BJ (cell line): ENCODE measurements at regions not wholly inside any gene's neighbourhood (a gene's known extent, or its start where the extent isn't known, plus 50 kb on each side); places are given as distances from the start of the nearest gene placed in this dataset.

Experiments
- CTCF ChIA-PET: fragments of 350-600 bp; formaldehyde crosslinking; extraction: SDS; loops from one replicate; lab custom pipeline; 2021; ENCODE audit warnings: antibody characterized with exemption, inconsistent platforms; lab: Yijun Ruan, JAX
- POLR2A ChIA-PET: fragments of 300-600 bp; sonication (Branson Sonifier 250); formaldehyde crosslinking; extraction: SDS; loops from one replicate; lab custom pipeline; 2021; ENCODE audit warnings: antibody characterized with exemption; lab: Charles Lee
- DNase-seq: peaks from one replicate; pipeline ENCODE4 v3.0.0-alpha.2; 2011; ENCODE audit warnings: low read depth
- H3K27me3 ChIP-seq: 2 replicates; pipeline ENCODE4 v1.6.0; 2011; ENCODE audit warnings: low read length; ENCODE audit not compliant: control insufficient read depth, insufficient read depth
- H3K36me3 ChIP-seq: 2 replicates; pipeline ENCODE4 v1.5.1; 2011; ENCODE audit warnings: low read length; ENCODE audit not compliant: control insufficient read depth, insufficient read depth
- H3K4me3 ChIP-seq: 2 replicates; pipeline ENCODE4 v1.5.1; 2011; ENCODE audit warnings: low read depth, mild to moderate bottlenecking, control low read depth, low read length
- TF ChIP-seq, protein P1 (sequence below): IDR thresholded peaks from 2 replicates; pipeline ENCODE4 v1.5.1; 2011; ENCODE audit warnings: low read depth, mild to moderate bottlenecking, control low read depth, inconsistent platforms, low read length, moderate library complexity; ENCODE audit not compliant: insufficient read depth

DNA sequence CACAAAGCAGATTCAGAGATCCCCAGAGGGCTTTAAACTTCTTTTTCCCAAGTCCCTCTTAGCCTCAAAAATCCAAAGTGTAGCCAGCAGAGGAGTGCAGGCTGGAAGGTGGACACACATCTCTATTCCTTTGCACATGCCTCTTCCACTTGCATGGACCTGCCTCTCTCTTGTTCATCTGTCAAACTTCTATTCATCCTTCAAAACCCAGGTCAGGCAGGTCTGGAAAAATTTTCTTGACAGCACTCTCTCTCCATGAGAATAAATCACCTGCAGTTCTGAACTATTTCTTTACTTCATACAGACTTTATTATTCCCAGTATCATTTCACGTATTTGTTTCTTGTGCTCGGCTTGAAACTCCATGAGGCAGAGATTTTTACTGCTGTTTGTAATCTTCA is 127.5 kb downstream of the SS18 start:
- ChIA-PET CTCF (no interaction called here), POLR2A (no interaction called here)
- Histone ChIP-seq H3K36me3 (no peaks in the 10 kb centered on the region), H3K27me3 (no peaks in the 10 kb centered on the region), H3K4me3 (no peak overlapping the region)
- DNase-seq, result no peak
- TF ChIP-seq, protein P1, sequence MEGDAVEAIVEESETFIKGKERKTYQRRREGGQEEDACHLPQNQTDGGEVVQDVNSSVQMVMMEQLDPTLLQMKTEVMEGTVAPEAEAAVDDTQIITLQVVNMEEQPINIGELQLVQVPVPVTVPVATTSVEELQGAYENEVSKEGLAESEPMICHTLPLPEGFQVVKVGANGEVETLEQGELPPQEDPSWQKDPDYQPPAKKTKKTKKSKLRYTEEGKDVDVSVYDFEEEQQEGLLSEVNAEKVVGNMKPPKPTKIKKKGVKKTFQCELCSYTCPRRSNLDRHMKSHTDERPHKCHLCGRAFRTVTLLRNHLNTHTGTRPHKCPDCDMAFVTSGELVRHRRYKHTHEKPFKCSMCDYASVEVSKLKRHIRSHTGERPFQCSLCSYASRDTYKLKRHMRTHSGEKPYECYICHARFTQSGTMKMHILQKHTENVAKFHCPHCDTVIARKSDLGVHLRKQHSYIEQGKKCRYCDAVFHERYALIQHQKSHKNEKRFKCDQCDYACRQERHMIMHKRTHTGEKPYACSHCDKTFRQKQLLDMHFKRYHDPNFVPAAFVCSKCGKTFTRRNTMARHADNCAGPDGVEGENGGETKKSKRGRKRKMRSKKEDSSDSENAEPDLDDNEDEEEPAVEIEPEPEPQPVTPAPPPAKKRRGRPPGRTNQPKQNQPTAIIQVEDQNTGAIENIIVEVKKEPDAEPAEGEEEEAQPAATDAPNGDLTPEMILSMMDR, result no peak

DNA sequence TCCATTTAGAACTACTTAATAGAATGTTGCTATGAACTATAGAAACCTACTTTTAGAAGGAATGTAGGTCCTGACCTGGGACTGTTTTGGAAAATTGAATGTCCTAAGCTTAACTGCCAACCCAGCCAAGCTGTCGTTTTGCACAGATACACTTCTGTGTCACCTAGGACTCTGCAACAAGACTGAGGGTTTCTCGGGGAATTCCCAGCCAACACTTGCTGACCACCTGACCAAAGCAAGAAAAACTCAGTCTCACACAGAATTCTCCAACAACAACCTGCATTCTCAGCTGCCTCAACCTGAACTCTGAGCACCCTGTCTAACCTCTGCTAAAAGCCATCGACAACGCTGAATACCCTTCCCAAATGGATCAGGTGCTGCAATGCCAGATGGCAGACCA is 128.2 kb downstream of the SS18 start:
- TF ChIP-seq, protein P1, result no peak
- Histone ChIP-seq H3K36me3 (no peaks in the 10 kb centered on the region), H3K27me3 (no peaks in the 10 kb centered on the region), H3K4me3 (no peak overlapping the region)
- CTCF ChIA-PET, result no interaction called here
- no peak for DNase-seq
- POLR2A ChIA-PET, result no interaction called here

DNA sequence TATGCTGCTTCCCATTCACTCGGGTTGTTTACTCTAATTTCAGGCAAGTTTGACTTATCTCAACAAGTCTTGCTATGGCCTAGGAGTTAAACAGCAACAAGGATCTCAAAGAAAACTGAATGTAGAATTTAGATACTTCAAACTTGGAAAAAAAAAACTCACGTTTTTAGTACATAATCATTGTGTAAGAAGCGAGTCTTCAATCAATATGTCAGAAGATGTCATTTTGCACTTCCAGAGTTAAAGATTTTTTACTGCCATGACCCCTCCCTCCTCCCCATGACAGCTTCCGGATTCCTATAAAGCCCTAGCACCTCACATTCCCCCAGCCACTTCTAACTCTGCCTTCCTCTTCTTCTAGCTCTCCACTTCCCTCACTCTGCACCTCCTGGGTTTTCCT is 133.4 kb downstream of the SS18 start:
- ChIA-PET POLR2A (no interaction called here), CTCF (no interaction called here)
- H3K4me3 ChIP-seq, result no peak overlapping the region
- DNase-seq, result no peak
- TF ChIP-seq, protein P1, result no peak
- no peaks in the 10 kb centered on the region for H3K27me3 ChIP-seq
- no peaks in the 10 kb centered on the region for H3K36me3 ChIP-seq

DNA sequence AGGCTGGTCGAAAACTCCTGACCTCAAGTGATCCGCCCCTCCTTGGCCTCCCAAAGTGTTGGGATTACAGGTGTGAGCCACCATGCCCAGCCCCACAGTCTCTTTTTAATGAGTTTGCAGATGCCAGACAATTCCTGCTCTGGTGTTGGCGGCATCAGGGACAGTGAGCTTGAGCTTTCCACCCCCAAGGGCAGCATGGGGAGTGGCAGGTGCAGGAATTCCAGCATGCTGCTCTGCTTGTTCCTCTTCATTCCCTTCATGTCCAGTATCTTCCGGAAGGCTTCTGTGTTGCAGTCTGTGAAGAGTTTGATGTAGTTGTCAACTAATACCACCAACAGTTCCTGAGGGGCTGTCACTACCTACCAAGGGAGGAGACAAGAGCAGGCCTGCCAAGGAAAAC is 137.3 kb downstream of the SS18 start:
- DNase-seq, result no peak
- H3K4me3 ChIP-seq, result no peak overlapping the region
- ChIA-PET POLR2A (no interaction called here), CTCF (interaction anchor here (1.4 kb wide), 1 partner anchor 10 kb away, joined by 4 read pairs; no protein-coding TSS in a partner anchor)
- TF ChIP-seq, protein P1, result no peak
- H3K36me3 ChIP-seq, result no peaks in the 10 kb centered on the region
- no peaks in the 10 kb centered on the region for H3K27me3 ChIP-seq

DNA sequence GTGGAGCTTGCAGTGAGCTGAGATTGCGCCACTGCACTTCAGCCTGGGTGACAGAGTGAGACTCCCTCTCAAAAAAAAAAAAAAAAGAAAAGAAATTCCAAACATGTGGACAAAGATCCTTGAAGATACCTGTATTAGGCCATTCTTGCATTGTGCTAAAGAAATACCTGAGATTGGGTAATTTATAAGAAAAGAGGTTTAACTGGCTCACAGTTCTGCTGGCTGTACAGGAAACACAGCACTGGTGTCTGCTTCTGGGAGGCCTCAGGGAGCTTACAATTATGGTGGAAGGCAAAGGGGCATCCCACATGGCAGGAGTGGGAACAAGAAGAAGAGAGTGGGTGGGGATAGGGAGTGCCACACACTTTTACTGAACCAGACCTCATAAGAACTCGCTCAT is 140.1 kb downstream of the SS18 start:
- TF ChIP-seq, protein P1, result no peak
- CTCF ChIA-PET, result no interaction called here
- H3K4me3 ChIP-seq, result no peak overlapping the region
- no peak for DNase-seq
- no peaks in the 10 kb centered on the region for H3K36me3 ChIP-seq
- POLR2A ChIA-PET, result no interaction called here
- no peaks in the 10 kb centered on the region for H3K27me3 ChIP-seq
